Upper lobe of right lung (tissue), 1 donor: ENCODE measurements at regions not wholly inside any gene's neighbourhood (a gene's known extent, or its start where the extent isn't known, plus 50 kb on each side); places are given as distances from the start of the nearest gene placed in this dataset.

Source experiments
- ATAC-seq: fragments of 200-7000 bp; cut with Tn5 transposase; one replicate; pipeline ENCODE4 v1.9.1; 2020; ENCODE audit warnings: mild to moderate bottlenecking, moderate library complexity
- DNase-seq: peaks from one replicate; pipeline ENCODE4 v3.0.0-alpha.2; 2020
- H3K27ac ChIP-seq: fragments of 200-600 bp; one replicate; pipeline ENCODE4 v1.8.0; 2022
- H3K27me3 ChIP-seq: fragments of 200-600 bp; one replicate; pipeline ENCODE4 v1.8.0; 2022; ENCODE audit warnings: mild to moderate bottlenecking
- H3K36me3 ChIP-seq: fragments of 200-600 bp; one replicate; pipeline ENCODE4 v1.8.0; 2022
- H3K4me1 ChIP-seq: fragments of 200-600 bp; one replicate; pipeline ENCODE4 v1.8.0; 2022
- H3K4me3 ChIP-seq: fragments of 200-600 bp; one replicate; pipeline ENCODE4 v1.8.0; 2022; ENCODE audit warnings: mild to moderate bottlenecking
- H3K9me3 ChIP-seq: fragments of 200-600 bp; one replicate; pipeline ENCODE4 v1.8.0; 2022
- CTCF ChIP-seq: fragments of 200-600 bp; IDR thresholded peaks from one replicate; pipeline ENCODE4 v1.8.0; 2022; ENCODE audit warnings: antibody characterized with exemption
- intact Hi-C: fragments of 100-400 bp; cut with DNase I; formaldehyde crosslinking; loops from one replicate; pipeline ENCODE4 v1.11.0; 2022
- donor health status: DM: no; HTN: yes; CAD: no; lungs with severe emphysema.

GRCh38 chr3:157805538-157805937 is 300.7 kb downstream of the SHOX2 start:
- H3K36me3 ChIP-seq: no peaks in the 10 kb centered on the region
- intact Hi-C loops: no loop called here
- no peak for DNase-seq
- no peaks in the 10 kb centered on the region for H3K27me3 ChIP-seq
- no peak overlapping the region for H3K4me3 ChIP-seq
- TF ChIP-seq CTCF: no peak
- H3K9me3 ChIP-seq: no peaks in the 10 kb centered on the region
- ATAC-seq: no peak
- H3K4me1 ChIP-seq: no peaks in the 10 kb centered on the region
- no peak overlapping the region for H3K27ac ChIP-seq

DNA sequence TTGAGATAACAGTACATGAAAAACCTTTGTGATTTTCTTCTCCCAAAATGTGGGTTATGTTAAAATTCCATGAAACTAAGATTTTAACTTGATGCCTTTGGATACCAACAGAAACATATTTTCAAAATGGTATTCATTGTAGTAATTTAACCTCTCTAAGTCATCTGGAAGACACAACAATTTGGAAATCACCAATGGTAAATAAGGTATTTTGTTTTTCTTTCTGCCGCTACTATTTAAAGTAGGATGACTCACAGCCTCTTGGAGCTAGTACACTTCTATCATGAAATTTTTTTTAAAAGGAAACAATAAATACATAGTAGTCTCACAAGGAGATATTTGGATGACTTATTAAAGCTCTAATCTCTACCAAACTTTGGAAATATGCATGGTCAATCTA is 291.6 kb upstream of the VEPH1 start:
- H3K4me3 ChIP-seq: no peak overlapping the region
- no peaks in the 10 kb centered on the region for H3K27me3 ChIP-seq
- ATAC-seq (no peak), DNase-seq (no peak)
- H3K27ac ChIP-seq: no peak overlapping the region
- no peaks in the 10 kb centered on the region for H3K9me3 ChIP-seq
- no peaks in the 10 kb centered on the region for H3K4me1 ChIP-seq
- no peak for TF ChIP-seq CTCF
- no peaks in the 10 kb centered on the region for H3K36me3 ChIP-seq
- intact Hi-C loops: no loop called here

DNA sequence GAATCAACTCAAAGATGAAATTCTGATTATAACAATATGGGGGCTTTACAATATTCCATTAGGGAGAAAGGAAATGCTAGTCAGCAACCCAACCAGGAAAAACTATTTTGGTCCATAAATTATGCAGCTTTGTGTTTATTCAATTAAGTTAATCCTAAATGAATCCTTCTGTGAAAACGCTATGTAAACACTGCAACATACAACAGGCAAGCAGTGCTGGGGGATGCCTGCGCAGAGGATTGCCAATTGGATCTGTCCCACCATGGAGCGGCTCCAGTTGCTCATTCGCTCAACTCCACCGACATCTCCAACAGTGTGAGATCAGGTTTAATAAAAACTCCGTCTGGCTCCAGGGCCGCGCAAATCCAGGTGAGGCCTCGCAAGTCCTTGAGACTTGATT is 290.5 kb upstream of the VEPH1 start:
- Histone ChIP-seq H3K27me3 (no peaks in the 10 kb centered on the region), H3K4me1 (no peaks in the 10 kb centered on the region), H3K27ac (no peak overlapping the region), H3K9me3 (no peaks in the 10 kb centered on the region), H3K36me3 (no peaks in the 10 kb centered on the region), H3K4me3 (no peak overlapping the region)
- intact Hi-C loops: no loop called here
- TF ChIP-seq CTCF: no peak
- no peak for DNase-seq
- ATAC-seq: no peak

- Histone ChIP-seq H3K27ac (no peak overlapping the region), H3K36me3 (no peaks in the 10 kb centered on the region), H3K27me3 (no peaks in the 10 kb centered on the region), H3K9me3 (no peaks in the 10 kb centered on the region), H3K4me3 (no peak overlapping the region), H3K4me1 (peaks cover 5% of the 10 kb centered on the region)
- ATAC-seq (no peak), DNase-seq (no peak)
- TF ChIP-seq CTCF: no peak
- intact Hi-C loops: no loop called here
Measured at GRCh38 chr3:157789162-157789561, 285.9 kb upstream of the VEPH1 start.

DNA sequence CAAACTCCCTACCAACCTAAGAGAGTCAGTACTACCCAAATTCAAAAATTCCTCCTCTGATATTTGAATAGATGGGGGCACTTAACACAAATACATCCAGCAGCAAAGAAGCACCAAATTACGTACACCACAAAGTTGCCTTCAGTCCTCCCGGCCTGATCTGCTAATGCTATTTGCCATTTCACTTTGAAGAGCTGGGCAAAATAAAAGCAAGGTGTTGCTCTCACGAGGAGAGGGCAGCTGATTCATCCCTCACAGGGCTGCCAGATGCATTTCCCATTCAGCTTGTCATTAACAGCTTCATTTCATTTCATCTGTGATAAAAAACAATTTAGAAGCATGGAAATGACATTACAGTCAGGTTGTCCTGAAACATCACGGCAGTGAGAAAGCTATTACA is 283.4 kb upstream of the VEPH1 start:
- Histone ChIP-seq H3K27ac (no peak overlapping the region), H3K36me3 (no peaks in the 10 kb centered on the region), H3K27me3 (no peaks in the 10 kb centered on the region), H3K4me3 (no peak overlapping the region), H3K9me3 (no peaks in the 10 kb centered on the region), H3K4me1 (peaks cover 5% of the 10 kb centered on the region)
- DNase-seq (no peak), ATAC-seq (no peak)
- intact Hi-C loops: no loop called here
- TF ChIP-seq CTCF: no peak

GRCh38 chr3:157786211-157786610 is 283.0 kb upstream of the VEPH1 start:
- no peak for DNase-seq
- no peak overlapping the region for H3K4me3 ChIP-seq
- intact Hi-C loops: no loop called here
- no peaks in the 10 kb centered on the region for H3K36me3 ChIP-seq
- no peak for ATAC-seq
- H3K27ac ChIP-seq: no peak overlapping the region
- H3K9me3 ChIP-seq: no peaks in the 10 kb centered on the region
- H3K4me1 ChIP-seq: peaks cover 5% of the 10 kb centered on the region
- no peaks in the 10 kb centered on the region for H3K27me3 ChIP-seq
- TF ChIP-seq CTCF: no peak
